GM12874 (cell line): ENCODE measurements at regions not wholly inside any gene's neighbourhood (a gene's known extent, or its start where the extent isn't known, plus 50 kb on each side); places are given as distances from the start of the nearest gene placed in this dataset.

Source experiments
- CTCF ChIP-seq: IDR thresholded peaks from 2 replicates; pipeline ENCODE4 v1.5.1; 2011; ENCODE audit warnings: low read depth, mild to moderate bottlenecking, control low read depth, low read length, moderate library complexity; ENCODE audit not compliant: insufficient read depth

GRCh38 chr1:188166654-188167053, 1337.9 kb downstream of the PLA2G4A start:
- no peak for TF ChIP-seq CTCF

GRCh38 chr1:188169971-188170370, 1341.2 kb downstream of the PLA2G4A start:
- no peak for TF ChIP-seq CTCF

GRCh38 chr1:188170411-188170810, 1341.7 kb downstream of the PLA2G4A start:
- TF ChIP-seq CTCF = no peak

GRCh38 chr1:188170935-188171334, 1342.2 kb downstream of the PLA2G4A start:
- TF ChIP-seq CTCF = no peak

GRCh38 chr1:188188317-188188716, 1359.6 kb downstream of the PLA2G4A start:
- no peak for TF ChIP-seq CTCF

GRCh38 chr1:188194916-188195315, 1366.2 kb downstream of the PLA2G4A start:
- TF ChIP-seq CTCF = no peak

- TF ChIP-seq CTCF = no peak
Measured at GRCh38 chr1:188218289-188218688, 1389.5 kb downstream of the PLA2G4A start.

GRCh38 chr1:188220051-188220450, 1391.3 kb downstream of the PLA2G4A start:
- no peak for TF ChIP-seq CTCF
